Stomach (tissue), 8 donors: ENCODE measurements at regions not wholly inside any gene's neighbourhood (a gene's known extent, or its start where the extent isn't known, plus 50 kb on each side); places are given as distances from the start of the nearest gene placed in this dataset.

Source experiments
- DNase-seq, 2 donors: peaks; one replicate each; pipeline versions ENCODE4 v3.0.0 to v3.0.0-alpha.2; 2013 to 2019
- H3K27ac ChIP-seq, 5 donors: fragments of 200-600 bp in 4 of 5; sonication (generic) in 4 of 5; one replicate each; pipeline ENCODE4 v1.5.1; 2013 to 2019; ENCODE audit warnings: mild to moderate bottlenecking in 1 of 5, moderate library complexity in 1 of 5
- H3K27me3 ChIP-seq, 3 donors: fragments of 200-600 bp; sonication (generic); one replicate each; pipeline ENCODE4 v1.5.1; 2017 to 2019; ENCODE audit warnings: mixed run types in 1 of 3
- H3K36me3 ChIP-seq, 4 donors: fragments of 200-600 bp; sonication (generic); 1 replicate in 3 of 4; 2 replicates in 1 of 4; pipeline ENCODE4 v1.5.1; 2016 to 2019
- H3K4me1 ChIP-seq, 4 donors: fragments of 200-600 bp; sonication (generic); one replicate each; pipeline ENCODE4 v1.5.1; 2016 to 2019
- H3K4me3 ChIP-seq, 4 donors: fragments of 200-600 bp; sonication (generic) in 3 of 4; one replicate each; pipeline ENCODE4 v1.5.1; 2016 to 2019; ENCODE audit warnings: mild to moderate bottlenecking in 1 of 4
- H3K9me3 ChIP-seq, 4 donors: fragments of 200-600 bp; sonication (generic); one replicate each; pipeline ENCODE4 v1.5.1; 2016 to 2019
- CTCF ChIP-seq, 7 experiments: fragments of 450-650 bp in 4 of 7; fragments of 200-600 bp in 3 of 7; sonication (generic) in 3 of 7; IDR thresholded peaks; one replicate each; pipeline ENCODE4 v1.5.1; 2016 to 2019; ENCODE audit warnings: antibody characterized with exemption in 7 of 7, control low read depth in 2 of 7, mild to moderate bottlenecking in 1 of 7
- EP300 ChIP-seq: sonication (generic); formaldehyde crosslinking; IDR thresholded peaks from one replicate; pipeline ENCODE4 v1.6.1; 2017; ENCODE audit warnings: antibody characterized with exemption
- POLR2A ChIP-seq, 4 donors: fragments of 450-650 bp; IDR thresholded peaks; one replicate each; pipeline ENCODE4 v1.6.1; 2016; ENCODE audit warnings: antibody characterized with exemption in 4 of 4, control low read depth in 2 of 4, mild to moderate bottlenecking in 1 of 4, moderate library complexity in 1 of 4
- POLR2AphosphoS5 ChIP-seq, 3 donors: sonication (generic); formaldehyde crosslinking; IDR thresholded peaks; one replicate each; pipeline ENCODE4 v1.6.1; 2016; ENCODE audit warnings: antibody characterized with exemption in 3 of 3
- WGBS, 5 donors: extraction: QIAGEN DNeasy Blood & Tissue Kit in 3 of 5; methylation state at CpG; one replicate each; pipeline versions ENCODE4 v1.1.5 to v1.1.7; 2013 to 2018; 5-methylcytosine and 5-hydroxymethylcytosine counted together
- intact Hi-C: fragments of 100-400 bp; cut with DNase I; formaldehyde crosslinking; loops from one replicate; pipeline ENCODE4 v1.15.1; 2023; ENCODE audit warnings: low total_unique reads
- donor health status: healthy with polysubstance abuse.
- donor health status: Bipolar disorder and iron deficiency.
- donor health status: healthy.

DNA sequence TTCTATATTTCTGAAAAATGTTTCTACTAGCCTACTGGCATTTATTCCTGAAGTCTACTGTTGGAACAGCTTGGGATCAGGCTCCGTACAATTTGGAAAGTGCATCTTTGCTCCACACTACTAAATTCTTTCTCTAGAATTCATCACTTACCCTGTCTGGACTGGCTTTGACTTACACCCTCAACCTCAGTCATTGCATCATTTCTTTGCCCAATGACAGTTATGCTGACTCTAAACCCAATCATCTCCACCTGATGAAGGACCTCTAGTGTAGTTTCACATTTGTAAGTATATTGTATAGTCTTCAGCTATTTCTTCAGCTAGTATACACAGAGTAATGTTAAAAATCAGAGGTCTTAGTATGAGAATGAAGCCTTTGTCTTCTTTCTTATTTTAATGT lies 359.6 kb upstream of the MC4R start:
- 84 to 100% (median 88%) methylated on average over 1 of the region's 1 CpG for WGBS, 5 donors
- TF ChIP-seq EP300 (no peak), CTCF (IDR thresholded peaks at IDR 0.05) (no peak), POLR2A (IDR thresholded peaks at IDR 0.05) (no peak), POLR2AphosphoS5 (IDR thresholded peaks at IDR 0.05) (no peak)
- Histone ChIP-seq H3K4me3 (no peak overlapping the region), H3K4me1 (no peaks in the 10 kb centered on the region), H3K9me3 (no peaks in the 10 kb centered on the region), H3K36me3 (no peaks in the 10 kb centered on the region), H3K27me3 (no peaks in the 10 kb centered on the region), H3K27ac (no peak overlapping the region)
- intact Hi-C loops: no loop called here
- DNase-seq: no peak

- H3K9me3 ChIP-seq: no peaks in the 10 kb centered on the region
- TF ChIP-seq CTCF (IDR thresholded peaks at IDR 0.05) (no peak), EP300 (no peak), POLR2AphosphoS5 (IDR thresholded peaks at IDR 0.05) (no peak), POLR2A (IDR thresholded peaks at IDR 0.05) (no peak)
- H3K27ac ChIP-seq: no peak overlapping the region
- no peaks in the 10 kb centered on the region for H3K27me3 ChIP-seq
- no peaks in the 10 kb centered on the region for H3K4me1 ChIP-seq
- no peak overlapping the region for H3K4me3 ChIP-seq
- WGBS, 5 donors: 57 to 81% (median 81%) methylated on average over 4 to 7 of the region's 7 CpGs
- intact Hi-C loops: no loop called here
- H3K36me3 ChIP-seq: no peaks in the 10 kb centered on the region
- no peak for DNase-seq
Measured at GRCh38 chr18:60739212-60739611, 366.6 kb upstream of the MC4R start.

- DNase-seq: no peak
Measured at GRCh38 chr18:60740313-60740712, 367.7 kb upstream of the MC4R start.

DNA sequence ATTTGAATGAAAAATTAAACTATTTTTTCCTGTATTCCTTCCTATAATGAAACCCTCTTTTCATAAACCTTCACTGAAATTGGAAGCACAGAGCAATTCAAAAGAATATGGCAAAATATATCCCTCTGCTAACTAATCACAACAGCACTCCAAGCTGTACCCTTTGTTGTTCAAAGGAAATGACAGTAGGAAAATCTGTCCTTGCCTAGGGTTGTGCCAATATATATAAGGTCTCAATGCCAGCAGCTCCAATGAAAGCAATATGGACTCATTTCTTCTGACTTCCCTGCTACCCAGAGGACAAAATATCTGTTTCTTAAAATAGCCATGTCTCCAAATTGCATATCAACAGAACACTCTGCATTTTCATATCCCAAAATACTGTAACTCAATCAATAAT lies 373.9 kb upstream of the MC4R start:
- Histone ChIP-seq H3K36me3 (no peaks in the 10 kb centered on the region), H3K27ac (no peak overlapping the region), H3K9me3 (no peaks in the 10 kb centered on the region), H3K4me3 (no peak overlapping the region), H3K4me1 (no peaks in the 10 kb centered on the region), H3K27me3 (no peaks in the 10 kb centered on the region)
- no peak for DNase-seq
- no peak for TF ChIP-seq POLR2A (IDR thresholded peaks at IDR 0.05)
- intact Hi-C loops: no loop called here

More at GRCh38 chr18:60740313-60740712, 367.7 kb upstream of the MC4R start:
- Histone ChIP-seq H3K27ac (no peak overlapping the region), H3K36me3 (no peaks in the 10 kb centered on the region), H3K4me3 (no peak overlapping the region), H3K27me3 (no peaks in the 10 kb centered on the region), H3K4me1 (no peaks in the 10 kb centered on the region), H3K9me3 (no peaks in the 10 kb centered on the region)
- WGBS, 5 donors: 76 to 92% (median 84%) methylated on average over 6 to 8 of the region's 8 CpGs
- intact Hi-C loops: no loop called here
- TF ChIP-seq POLR2A (IDR thresholded peaks at IDR 0.05) (no peak), EP300 (no peak), CTCF (IDR thresholded peaks at IDR 0.05) (no peak), POLR2AphosphoS5 (IDR thresholded peaks at IDR 0.05) (no peak)

GRCh38 chr18:60746919-60747318 lies 374.3 kb upstream of the MC4R start:
- H3K36me3 ChIP-seq: no peaks in the 10 kb centered on the region
- H3K27me3 ChIP-seq: no peaks in the 10 kb centered on the region
- no peak for DNase-seq
- H3K27ac ChIP-seq: no peak overlapping the region
- TF ChIP-seq POLR2A (IDR thresholded peaks at IDR 0.05) (no peak), CTCF (IDR thresholded peaks at IDR 0.05) (no peak), POLR2AphosphoS5 (IDR thresholded peaks at IDR 0.05) (no peak), EP300 (no peak)
- no peak overlapping the region for H3K4me3 ChIP-seq
- no peaks in the 10 kb centered on the region for H3K4me1 ChIP-seq
- H3K9me3 ChIP-seq: no peaks in the 10 kb centered on the region
- intact Hi-C loops: no loop called here
